GM12864 (cell line): ENCODE measurements at regions not wholly inside any gene's neighbourhood (a gene's known extent, or its start where the extent isn't known, plus 50 kb on each side); places are given as distances from the start of the nearest gene placed in this dataset.

Experiments used
- DNase-seq: peaks from one replicate; pipeline ENCODE4 v3.0.0-alpha.2; 2011; ENCODE audit warnings: low read depth
- H3K4me3 ChIP-seq: 2 replicates; pipeline ENCODE4 v1.5.1; 2011; ENCODE audit warnings: mild to moderate bottlenecking, low read depth, low read length, control low read depth
- TF ChIP-seq, protein P1 (sequence below): IDR thresholded peaks from 2 replicates; pipeline ENCODE4 v1.5.1; 2011; ENCODE audit warnings: low read depth, mild to moderate bottlenecking, moderate library complexity, low read length, control low read depth, inconsistent platforms; ENCODE audit errors: missing control alignments

DNA sequence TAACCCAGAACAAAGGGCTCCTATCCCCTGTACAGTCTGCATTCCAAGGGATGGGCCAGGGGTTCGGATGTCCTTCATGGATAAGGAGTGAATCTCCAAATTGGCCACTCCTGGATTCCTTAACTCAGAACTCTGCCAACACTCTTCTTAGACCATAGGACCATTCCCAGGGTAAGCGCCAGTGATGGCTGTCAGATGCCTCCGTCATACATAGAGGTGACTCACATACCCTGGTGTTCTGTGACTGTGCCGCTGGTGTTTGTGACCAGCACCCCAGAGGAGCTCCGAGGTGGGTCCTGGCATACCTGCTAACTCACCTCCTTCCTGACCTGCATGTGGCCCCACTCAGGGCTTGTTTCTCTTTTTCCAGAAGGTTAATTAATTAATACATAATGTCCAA, 134.7 kb downstream of the KLF13 start:
- TF ChIP-seq, protein P1, sequence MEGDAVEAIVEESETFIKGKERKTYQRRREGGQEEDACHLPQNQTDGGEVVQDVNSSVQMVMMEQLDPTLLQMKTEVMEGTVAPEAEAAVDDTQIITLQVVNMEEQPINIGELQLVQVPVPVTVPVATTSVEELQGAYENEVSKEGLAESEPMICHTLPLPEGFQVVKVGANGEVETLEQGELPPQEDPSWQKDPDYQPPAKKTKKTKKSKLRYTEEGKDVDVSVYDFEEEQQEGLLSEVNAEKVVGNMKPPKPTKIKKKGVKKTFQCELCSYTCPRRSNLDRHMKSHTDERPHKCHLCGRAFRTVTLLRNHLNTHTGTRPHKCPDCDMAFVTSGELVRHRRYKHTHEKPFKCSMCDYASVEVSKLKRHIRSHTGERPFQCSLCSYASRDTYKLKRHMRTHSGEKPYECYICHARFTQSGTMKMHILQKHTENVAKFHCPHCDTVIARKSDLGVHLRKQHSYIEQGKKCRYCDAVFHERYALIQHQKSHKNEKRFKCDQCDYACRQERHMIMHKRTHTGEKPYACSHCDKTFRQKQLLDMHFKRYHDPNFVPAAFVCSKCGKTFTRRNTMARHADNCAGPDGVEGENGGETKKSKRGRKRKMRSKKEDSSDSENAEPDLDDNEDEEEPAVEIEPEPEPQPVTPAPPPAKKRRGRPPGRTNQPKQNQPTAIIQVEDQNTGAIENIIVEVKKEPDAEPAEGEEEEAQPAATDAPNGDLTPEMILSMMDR = no peak
- no peak for DNase-seq

DNA sequence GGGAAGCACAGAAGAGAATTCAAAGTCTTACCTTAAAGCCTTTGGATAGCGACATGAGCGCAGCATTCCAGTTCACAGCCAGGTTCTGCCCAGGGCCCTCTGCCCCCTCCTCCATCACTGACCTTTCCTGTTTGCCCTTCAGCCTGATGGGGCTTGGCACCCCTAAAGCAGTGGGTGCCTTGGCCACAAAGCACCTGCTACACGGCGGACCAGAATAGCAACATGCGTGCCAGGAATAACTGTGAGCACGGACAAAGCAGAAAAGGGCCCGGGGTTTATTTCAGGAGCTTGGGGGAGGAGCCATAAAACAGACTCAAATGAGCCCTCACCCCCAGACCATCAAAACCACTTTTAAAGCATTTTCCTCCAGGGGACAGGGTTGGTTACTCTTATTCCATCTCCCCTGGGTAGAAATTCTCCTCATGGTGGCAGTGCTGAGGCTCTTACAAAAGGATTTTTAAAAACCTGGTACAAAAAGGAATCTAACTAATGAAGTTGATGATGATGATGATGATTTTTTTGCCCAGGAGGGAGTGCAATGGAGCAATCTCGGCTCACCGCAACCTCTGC, 135.4 kb downstream of the KLF13 start:
- H3K4me3 ChIP-seq = no peak overlapping the region
- TF ChIP-seq, protein P1 = no peak
- DNase-seq = no peak

More for the DNA sequence above, 134.7 kb downstream of the KLF13 start:
- H3K4me3 ChIP-seq = no peak overlapping the region

DNA sequence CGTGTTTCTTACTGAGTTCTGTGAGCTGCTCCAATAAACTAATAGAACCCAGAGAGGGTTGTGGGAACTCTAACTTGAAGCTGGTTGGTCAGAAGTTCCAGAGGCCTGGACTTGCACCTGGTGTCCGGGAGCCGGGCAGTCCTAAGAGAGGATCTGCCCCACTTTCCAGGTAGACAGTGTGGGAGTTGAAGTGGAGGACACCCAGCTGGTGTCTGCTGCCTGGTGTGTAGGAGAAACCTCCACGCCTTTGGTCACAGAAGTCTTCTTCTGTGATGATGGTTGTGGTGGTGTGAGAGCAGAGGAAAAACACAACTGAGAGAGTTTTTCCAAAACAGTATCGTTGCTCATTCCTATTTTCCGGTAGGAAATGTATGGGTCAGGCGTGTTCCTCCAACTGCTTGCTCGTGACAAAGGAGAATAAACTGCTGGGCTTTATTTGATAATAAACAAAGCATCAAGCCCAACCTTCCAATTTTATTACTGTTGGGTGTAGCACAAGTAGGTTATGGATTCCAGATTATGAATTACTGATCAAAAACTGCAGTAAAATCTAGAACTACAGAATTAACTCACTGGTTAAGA, 137.0 kb downstream of the KLF13 start:
- DNase-seq = no peak
- no peak overlapping the region for H3K4me3 ChIP-seq
- TF ChIP-seq, protein P1 = no peak

DNA sequence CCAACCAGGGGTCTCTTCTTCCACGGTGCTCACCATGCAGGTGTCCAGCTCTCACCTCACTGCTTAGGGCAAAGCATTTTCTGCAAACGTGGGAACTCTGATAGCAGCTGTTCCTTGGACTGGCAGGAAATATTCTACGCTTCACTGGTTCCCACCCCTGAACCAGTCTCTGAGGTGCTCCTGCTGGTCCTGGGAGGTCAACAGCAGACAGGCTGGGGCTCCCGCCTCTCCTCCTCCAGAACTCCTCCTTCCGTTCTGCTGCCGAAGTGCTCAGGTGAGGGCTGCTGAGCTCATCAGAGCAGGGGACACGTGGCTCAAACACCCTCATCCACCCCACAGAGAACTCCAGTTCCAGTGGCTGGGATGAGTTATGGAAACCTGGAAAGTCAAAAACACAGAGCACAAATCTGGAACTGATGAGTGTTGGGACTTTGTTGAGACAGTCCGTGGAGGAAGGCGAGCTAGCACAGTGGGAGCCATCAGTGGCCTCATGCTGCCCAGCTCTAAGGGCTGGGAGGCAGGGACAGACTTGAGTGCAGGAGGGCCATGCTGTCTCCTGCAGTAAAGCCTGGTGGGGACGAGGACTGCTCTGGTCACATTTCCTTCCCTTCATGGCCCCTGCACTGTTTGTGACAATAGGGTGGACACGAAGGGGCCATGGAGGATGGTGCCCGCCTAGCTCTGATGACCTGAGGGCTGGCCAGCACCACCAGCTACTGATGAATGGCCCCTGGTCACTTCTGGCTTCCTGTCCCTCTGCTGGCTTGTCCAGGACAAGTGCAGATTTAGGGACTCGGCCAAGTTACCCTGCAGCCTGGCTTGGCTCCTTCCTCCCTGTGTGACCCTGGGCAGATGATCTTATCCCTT, 137.8 kb downstream of the KLF13 start:
- TF ChIP-seq, protein P1 = no peak
- H3K4me3 ChIP-seq = no peak overlapping the region
- DNase-seq = no peak

DNA sequence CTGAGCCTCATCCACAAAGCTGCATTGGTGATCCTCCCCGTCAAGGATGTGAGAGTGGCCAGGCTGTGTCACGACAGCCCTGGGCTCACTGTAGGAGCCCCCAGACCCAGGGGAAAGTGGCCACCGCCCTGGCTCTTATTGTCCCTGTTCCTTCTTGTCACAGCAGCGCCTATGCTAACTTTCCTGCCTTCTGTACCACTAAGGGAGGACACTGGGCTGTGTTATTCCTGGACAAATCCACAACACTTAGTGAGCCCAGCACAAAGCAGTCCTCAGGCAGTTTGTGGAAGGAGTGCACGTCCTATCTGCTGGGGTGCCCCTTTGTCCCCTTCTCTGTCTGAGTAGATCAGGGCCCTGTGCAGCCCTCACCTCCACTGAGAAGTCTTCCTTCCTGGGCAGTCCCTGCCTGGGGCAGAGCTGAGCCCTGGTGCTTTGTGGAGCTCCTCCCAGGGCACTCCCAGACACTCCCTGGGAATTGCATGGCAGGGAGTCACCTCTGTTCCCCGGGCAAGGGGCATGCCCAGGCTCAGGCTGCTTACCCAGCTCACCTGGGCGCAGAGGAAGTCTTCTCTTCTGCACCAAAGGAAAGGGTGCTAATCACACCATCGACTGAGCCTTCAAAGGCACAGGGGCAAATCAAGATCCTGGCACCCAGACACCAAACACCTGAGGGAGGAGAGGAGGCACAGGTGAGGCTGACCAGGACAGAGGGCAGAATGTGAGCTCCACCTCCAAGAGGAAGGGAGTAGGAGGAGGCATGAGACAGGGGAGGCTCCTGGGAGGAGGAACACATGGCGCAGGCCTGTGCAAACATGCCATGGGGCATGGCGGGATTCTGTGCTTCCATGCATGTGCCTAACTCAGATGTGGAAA, 138.7 kb downstream of the KLF13 start:
- no peak overlapping the region for H3K4me3 ChIP-seq
- no peak for DNase-seq
- TF ChIP-seq, protein P1 = no peak

DNA sequence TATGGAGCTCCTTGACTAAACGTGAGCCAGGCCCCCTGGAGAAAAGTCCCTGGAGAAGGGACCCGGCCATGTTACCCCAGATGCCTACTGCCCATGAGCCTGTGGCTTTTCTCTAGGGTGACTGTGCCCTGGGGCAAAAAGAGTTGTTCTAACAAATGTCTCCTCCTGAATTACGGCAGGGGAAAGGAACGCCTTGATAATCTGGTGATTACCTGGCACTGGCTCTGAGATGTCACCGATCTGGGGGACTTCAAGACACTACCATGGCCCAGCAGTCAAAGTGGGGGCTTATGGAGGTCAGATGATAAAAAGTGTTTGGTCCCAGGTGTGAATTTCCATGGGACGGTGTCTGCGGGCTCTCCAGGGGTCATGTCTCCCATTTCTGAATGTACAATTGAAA, 140.7 kb downstream of the KLF13 start:
- TF ChIP-seq, protein P1 = no peak

More for the DNA sequence above, 140.7 kb downstream of the KLF13 start:
- no peak overlapping the region for H3K4me3 ChIP-seq
- no peak for DNase-seq
